ENCODE measurements at regions not wholly inside any gene's neighbourhood (a gene's known extent, or its start where the extent isn't known, plus 50 kb on each side); places are given as distances from the start of the nearest gene placed in this dataset.

- TF ChIP-seq, protein P1, sequence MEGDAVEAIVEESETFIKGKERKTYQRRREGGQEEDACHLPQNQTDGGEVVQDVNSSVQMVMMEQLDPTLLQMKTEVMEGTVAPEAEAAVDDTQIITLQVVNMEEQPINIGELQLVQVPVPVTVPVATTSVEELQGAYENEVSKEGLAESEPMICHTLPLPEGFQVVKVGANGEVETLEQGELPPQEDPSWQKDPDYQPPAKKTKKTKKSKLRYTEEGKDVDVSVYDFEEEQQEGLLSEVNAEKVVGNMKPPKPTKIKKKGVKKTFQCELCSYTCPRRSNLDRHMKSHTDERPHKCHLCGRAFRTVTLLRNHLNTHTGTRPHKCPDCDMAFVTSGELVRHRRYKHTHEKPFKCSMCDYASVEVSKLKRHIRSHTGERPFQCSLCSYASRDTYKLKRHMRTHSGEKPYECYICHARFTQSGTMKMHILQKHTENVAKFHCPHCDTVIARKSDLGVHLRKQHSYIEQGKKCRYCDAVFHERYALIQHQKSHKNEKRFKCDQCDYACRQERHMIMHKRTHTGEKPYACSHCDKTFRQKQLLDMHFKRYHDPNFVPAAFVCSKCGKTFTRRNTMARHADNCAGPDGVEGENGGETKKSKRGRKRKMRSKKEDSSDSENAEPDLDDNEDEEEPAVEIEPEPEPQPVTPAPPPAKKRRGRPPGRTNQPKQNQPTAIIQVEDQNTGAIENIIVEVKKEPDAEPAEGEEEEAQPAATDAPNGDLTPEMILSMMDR (IDR thresholded peaks at IDR 0.05; ENCODE audit: low read depth, low read length), result no peak
- in situ Hi-C loops (cut with HindIII; ENCODE audit: low sequenced_read_pairs), result no loop called here
- DNase-seq (ENCODE audit: low read depth, low spot score), result no peak
- no peak overlapping the region for H3K4me3 ChIP-seq (ENCODE audit: low read depth, low read length)
Observed at GRCh38 chr1:82230667-82231066, 429.9 kb downstream of the ADGRL2 start.

- TF ChIP-seq, protein P1 (IDR thresholded peaks at IDR 0.05; ENCODE audit: low read depth, low read length), result no peak
- in situ Hi-C loops (cut with HindIII; ENCODE audit: low sequenced_read_pairs), result no loop called here
- no peak overlapping the region for H3K4me3 ChIP-seq (ENCODE audit: low read depth, low read length)
- DNase-seq (ENCODE audit: low read depth, low spot score), result peak; percentile 40
Observed at GRCh38 chr1:82227306-82228095, 426.8 kb downstream of the ADGRL2 start.

- in situ Hi-C loops (cut with HindIII; ENCODE audit: low sequenced_read_pairs), result no loop called here
- no peak overlapping the region for H3K4me3 ChIP-seq (ENCODE audit: low read depth, low read length)
- TF ChIP-seq, protein P1 (IDR thresholded peaks at IDR 0.05; ENCODE audit: low read depth, low read length), result no peak
- no peak for DNase-seq (ENCODE audit: low read depth, low spot score)
Observed at GRCh38 chr1:82226186-82226505, 425.4 kb downstream of the ADGRL2 start.

DNA sequence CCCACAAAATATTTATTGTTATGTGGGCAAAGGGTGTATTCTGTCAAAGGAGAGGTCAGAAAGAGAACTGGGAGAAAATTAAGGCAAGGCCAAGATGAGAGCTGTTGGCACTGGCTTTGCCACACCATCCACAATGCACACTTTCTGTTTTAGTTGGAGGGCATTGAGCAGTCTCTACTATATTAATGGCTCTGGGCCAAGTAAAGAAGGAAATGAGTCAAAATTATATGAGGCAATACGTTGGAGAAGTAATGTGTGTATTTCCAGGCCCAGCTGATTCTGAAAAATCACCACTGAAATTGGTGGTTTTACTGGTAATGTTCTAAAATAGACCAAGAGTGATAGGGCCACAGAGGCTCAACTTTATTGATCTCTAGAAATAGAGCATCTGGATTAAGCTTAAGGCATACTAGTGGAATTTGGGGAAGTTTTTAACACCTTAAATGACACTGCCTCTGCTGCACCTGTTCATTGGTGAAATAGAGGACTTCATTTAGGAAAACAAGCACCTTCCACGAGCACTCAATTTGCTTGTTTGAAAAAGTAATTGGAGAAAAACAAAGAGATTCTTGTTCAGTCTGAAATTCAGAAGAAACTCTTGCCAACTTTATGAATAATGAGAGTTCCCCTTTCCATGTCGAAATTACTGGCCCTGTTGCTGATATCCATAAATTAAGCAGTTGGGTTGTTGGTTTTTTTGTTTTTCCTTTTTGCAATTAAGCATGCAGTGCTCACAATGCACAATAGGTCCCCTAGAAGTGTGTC, 424.9 kb downstream of the ADGRL2 start:
- no peak overlapping the region for H3K4me3 ChIP-seq (ENCODE audit: low read depth, low read length)
- peak; percentile 61 for DNase-seq (ENCODE audit: low read depth, low spot score)
- in situ Hi-C loops (cut with HindIII; ENCODE audit: low sequenced_read_pairs), result no loop called here

DNA sequence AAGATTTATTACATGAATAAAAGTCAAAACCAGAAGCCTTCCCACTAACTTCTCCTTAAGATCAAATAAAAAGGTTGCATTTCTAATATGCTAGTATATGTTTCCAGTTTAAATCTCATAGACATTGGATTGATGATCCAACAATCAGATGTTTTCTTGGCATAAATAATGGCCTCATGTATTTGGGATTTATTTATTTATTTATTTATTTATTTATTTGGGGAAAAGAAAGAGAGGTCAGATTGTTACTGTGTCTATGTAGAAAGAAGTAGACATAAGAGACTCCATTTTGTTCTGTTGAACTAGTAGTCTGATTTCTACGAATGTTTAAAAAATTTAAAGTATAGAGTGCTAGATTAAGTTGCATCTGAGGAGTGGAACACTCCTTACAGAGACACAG, 422.4 kb downstream of the ADGRL2 start:
- TF ChIP-seq, protein P1 (IDR thresholded peaks at IDR 0.05; ENCODE audit: low read depth, low read length), result no peak

More for the DNA sequence above, 424.9 kb downstream of the ADGRL2 start:
- TF ChIP-seq, protein P1 (IDR thresholded peaks at IDR 0.05; ENCODE audit: low read depth, low read length), result no peak

GRCh38 chr1:82221721-82222120, 421.0 kb downstream of the ADGRL2 start:
- no peak overlapping the region for H3K4me3 ChIP-seq (ENCODE audit: low read depth, low read length)
- in situ Hi-C loops (cut with HindIII; ENCODE audit: low sequenced_read_pairs), result no loop called here
- DNase-seq (ENCODE audit: low read depth, low spot score), result no peak
- TF ChIP-seq, protein P1 (IDR thresholded peaks at IDR 0.05; ENCODE audit: low read depth, low read length), result no peak

More for the DNA sequence above, 422.4 kb downstream of the ADGRL2 start:
- in situ Hi-C loops (cut with HindIII; ENCODE audit: low sequenced_read_pairs), result no loop called here
- no peak for DNase-seq (ENCODE audit: low read depth, low spot score)
- no peak overlapping the region for H3K4me3 ChIP-seq (ENCODE audit: low read depth, low read length)

Measured in astrocyte of the spinal cord (primary cell).